Testis (tissue), 2 donors: ENCODE measurements at regions not wholly inside any gene's neighbourhood (a gene's known extent, or its start where the extent isn't known, plus 50 kb on each side); places are given as distances from the start of the nearest gene placed in this dataset.
"Not testable (repeated sequence)": the region's sequence is repeated elsewhere in the genome, so short reads cannot be mapped to it uniquely, and the experiment has no call there.

Experiments
- DNase-seq: peaks from one replicate; pipeline ENCODE4 v3.0.0-alpha.2; 2019
- H3K27ac ChIP-seq, 2 donors: fragments of 200-600 bp; sonication (generic); one replicate each; pipeline ENCODE4 v1.5.1; 2019
- H3K27me3 ChIP-seq: fragments of 200-600 bp; sonication (generic); one replicate; pipeline ENCODE4 v1.5.1; 2019
- H3K36me3 ChIP-seq: fragments of 200-600 bp; sonication (generic); one replicate; pipeline ENCODE4 v1.5.1; 2017; ENCODE audit warnings: low read depth; ENCODE audit errors: missing control alignments
- H3K4me1 ChIP-seq: fragments of 200-600 bp; sonication (generic); one replicate; pipeline ENCODE4 v1.5.1; 2019
- H3K4me3 ChIP-seq, 2 donors: fragments of 200-600 bp; sonication (generic); one replicate each; pipeline ENCODE4 v1.5.1; 2017 to 2019
- H3K9me3 ChIP-seq: fragments of 200-600 bp; sonication (generic); one replicate; pipeline ENCODE4 v1.5.1; 2017
- POLR2A ChIP-seq: fragments of 450-650 bp; IDR thresholded peaks from one replicate; pipeline ENCODE4 v1.6.1; 2017; ENCODE audit warnings: antibody characterized with exemption, mild to moderate bottlenecking, moderate library complexity
- WGBS, 2 donors: methylation state at CpG; one replicate each; pipeline ENCODE4 v1.1.5; 2018; 5-methylcytosine and 5-hydroxymethylcytosine counted together
- intact Hi-C: fragments of 100-400 bp; cut with DNase I; formaldehyde crosslinking; loops from one replicate; pipeline ENCODE4 v1.15.1; 2023; ENCODE audit warnings: low total_unique reads
- TF ChIP-seq, protein P1 (sequence below), 3 experiments: fragments of 450-650 bp in 2 of 3; fragments of 200-600 bp in 1 of 3; sonication (generic) in 1 of 3; IDR thresholded peaks; one replicate each; pipeline ENCODE4 v1.5.1; 2016 to 2019; ENCODE audit warnings: antibody characterized with exemption in 3 of 3, mild to moderate bottlenecking in 2 of 3, moderate library complexity in 1 of 3

DNA sequence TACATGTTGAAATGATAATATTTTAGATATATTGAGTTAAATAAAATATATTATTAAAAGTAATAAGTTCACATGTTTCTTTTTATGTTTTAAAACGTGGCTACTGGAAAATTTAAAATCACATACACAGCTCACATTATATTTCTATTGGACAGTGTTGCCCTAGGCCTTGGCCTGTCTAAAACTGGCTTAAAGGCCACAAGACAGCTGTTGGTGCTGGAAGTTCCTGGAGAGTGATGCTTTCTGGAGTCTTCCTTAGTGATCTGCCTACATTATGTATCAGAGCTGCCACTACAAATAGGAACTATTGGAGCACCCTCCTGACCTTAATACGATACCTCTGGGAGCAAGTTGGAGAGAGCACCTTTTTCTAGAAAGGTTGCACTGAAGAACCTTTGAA, 254.1 kb upstream of the C2CD4B start:
- Histone ChIP-seq H3K4me3 (no peak overlapping the region), H3K4me1 (no peaks in the 10 kb centered on the region), H3K27me3 (no peaks in the 10 kb centered on the region), H3K36me3 (no peaks in the 10 kb centered on the region), H3K27ac (no peak overlapping the region), H3K9me3 (no peaks in the 10 kb centered on the region)
- WGBS, 2 donors, result 50 to 65% methylated on average over 2 of the region's 2 CpGs
- no peak for DNase-seq
- no peak for TF ChIP-seq POLR2A
- TF ChIP-seq, protein P1, sequence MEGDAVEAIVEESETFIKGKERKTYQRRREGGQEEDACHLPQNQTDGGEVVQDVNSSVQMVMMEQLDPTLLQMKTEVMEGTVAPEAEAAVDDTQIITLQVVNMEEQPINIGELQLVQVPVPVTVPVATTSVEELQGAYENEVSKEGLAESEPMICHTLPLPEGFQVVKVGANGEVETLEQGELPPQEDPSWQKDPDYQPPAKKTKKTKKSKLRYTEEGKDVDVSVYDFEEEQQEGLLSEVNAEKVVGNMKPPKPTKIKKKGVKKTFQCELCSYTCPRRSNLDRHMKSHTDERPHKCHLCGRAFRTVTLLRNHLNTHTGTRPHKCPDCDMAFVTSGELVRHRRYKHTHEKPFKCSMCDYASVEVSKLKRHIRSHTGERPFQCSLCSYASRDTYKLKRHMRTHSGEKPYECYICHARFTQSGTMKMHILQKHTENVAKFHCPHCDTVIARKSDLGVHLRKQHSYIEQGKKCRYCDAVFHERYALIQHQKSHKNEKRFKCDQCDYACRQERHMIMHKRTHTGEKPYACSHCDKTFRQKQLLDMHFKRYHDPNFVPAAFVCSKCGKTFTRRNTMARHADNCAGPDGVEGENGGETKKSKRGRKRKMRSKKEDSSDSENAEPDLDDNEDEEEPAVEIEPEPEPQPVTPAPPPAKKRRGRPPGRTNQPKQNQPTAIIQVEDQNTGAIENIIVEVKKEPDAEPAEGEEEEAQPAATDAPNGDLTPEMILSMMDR (IDR thresholded peaks at IDR 0.05), result no peak
- intact Hi-C loops, result no loop called here

DNA sequence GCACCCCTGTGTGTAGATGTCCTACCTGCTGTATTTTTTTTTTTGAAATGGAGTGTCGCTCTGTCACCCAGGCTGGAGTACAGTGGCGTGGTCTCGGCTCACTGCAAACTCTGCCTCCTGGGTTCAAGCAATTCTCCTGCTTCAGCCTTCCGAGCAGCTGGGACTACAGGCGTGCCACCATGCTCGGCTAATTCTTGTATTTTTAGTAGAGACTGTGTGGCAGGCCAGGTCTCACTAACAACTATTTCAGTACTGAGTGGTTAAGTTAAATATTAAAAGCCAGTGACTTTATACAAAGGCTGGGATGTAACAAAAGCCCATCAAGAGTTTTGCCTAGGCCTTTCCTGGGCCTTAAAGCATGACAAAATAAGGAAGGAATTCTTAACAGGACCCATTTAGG, 255.3 kb upstream of the C2CD4B start:
- DNase-seq, intact Hi-C loops, H3K4me1 ChIP-seq, H3K36me3 ChIP-seq, H3K27me3 ChIP-seq, H3K27ac ChIP-seq, H3K4me3 ChIP-seq, H3K9me3 ChIP-seq: not testable (repeated sequence)
- 92 to 96% methylated on average over 6 of the region's 6 CpGs for WGBS, 2 donors

DNA sequence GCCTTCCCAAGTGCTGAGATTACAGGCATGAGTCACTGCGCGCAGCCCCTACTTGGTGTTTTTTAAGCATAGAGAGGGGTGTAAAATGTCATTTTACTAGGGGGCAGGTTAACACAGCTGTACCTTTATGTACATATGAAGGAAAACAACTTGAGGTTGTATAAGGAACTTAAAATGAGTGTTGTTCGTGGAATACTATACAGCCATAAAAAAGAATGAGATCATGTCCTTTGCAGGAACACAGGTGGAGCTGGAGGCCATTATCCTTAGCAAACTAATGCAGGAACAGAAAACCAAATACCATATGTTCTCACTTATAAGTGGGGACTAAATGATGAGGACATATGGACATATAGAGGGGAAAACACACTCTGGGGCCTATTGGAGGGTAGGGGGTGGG, 256.2 kb upstream of the C2CD4B start:
- Histone ChIP-seq H3K36me3 (no peaks in the 10 kb centered on the region), H3K4me3 (no peak overlapping the region), H3K9me3 (no peaks in the 10 kb centered on the region), H3K4me1 (no peaks in the 10 kb centered on the region), H3K27ac (no peak overlapping the region), H3K27me3 (no peaks in the 10 kb centered on the region)
- no peak for DNase-seq
- no peak for TF ChIP-seq POLR2A
- TF ChIP-seq, protein P1 (IDR thresholded peaks at IDR 0.05), result no peak
- WGBS, 2 donors, result 95 to 100% methylated on average over 3 of the region's 3 CpGs
- intact Hi-C loops, result no loop called here

DNA sequence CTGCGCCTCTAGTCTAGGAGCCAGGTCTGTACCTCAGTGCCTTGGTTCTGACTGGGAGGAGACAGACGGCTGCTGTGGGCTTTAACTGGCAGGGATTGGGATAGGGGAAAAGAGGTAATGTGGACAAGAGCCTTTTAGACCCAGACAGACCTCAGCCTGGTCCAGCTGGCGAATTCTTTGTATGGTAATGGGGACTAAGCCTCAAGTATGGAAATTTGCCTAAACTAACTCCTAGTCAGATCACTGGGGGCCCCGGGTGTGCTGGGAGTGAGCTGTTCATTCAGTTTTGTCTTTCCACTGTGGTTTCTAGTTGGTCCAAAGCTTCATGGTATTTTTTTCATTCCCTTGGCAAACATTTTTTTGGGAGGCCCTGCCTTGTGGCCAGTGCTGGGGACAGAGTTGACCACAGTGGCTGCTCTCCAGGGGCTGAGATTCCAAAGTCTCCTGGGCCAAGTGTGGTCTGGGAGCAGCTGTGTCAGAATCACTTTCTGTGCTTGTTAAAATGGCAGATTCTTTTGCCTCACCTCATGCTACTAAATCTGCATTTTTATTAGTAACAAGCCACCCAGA, 261.4 kb upstream of the C2CD4B start:
- TF ChIP-seq POLR2A, result no peak
- TF ChIP-seq, protein P1 (IDR thresholded peaks at IDR 0.05), result no peak
- Histone ChIP-seq H3K4me1 (no peaks in the 10 kb centered on the region), H3K9me3 (no peaks in the 10 kb centered on the region), H3K27me3 (no peaks in the 10 kb centered on the region), H3K27ac (no peak overlapping the region), H3K36me3 (no peaks in the 10 kb centered on the region), H3K4me3 (no peak overlapping the region)
- WGBS, 2 donors, result 75 to 89% methylated on average over 4 of the region's 4 CpGs
- intact Hi-C loops, result no loop called here
- no peak for DNase-seq

DNA sequence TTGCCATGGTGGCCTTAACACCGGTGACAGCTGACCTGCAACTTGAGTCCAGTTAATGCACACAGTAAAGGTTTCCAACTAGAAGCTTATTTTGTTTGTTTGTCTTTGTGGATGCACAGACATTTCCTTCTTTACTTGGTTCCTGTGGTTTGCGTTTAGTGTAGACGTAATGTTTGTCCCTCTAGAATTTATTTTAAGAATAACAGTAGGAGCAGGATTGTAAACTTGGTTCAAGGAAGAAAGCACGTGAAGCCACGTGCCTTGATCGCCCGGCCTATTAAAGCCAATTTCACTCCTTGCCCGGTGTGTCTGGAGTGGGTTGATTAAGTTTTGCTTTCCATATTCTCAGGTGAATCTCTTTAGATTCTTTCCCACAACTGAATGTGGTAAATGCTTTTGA, 263.2 kb upstream of the C2CD4B start:
- 96% methylated on average over 8 of the region's 8 CpGs for WGBS, 2 donors

More for the DNA sequence above, 263.2 kb upstream of the C2CD4B start:
- Histone ChIP-seq H3K36me3 (no peaks in the 10 kb centered on the region), H3K4me3 (no peak overlapping the region), H3K27me3 (no peaks in the 10 kb centered on the region), H3K9me3 (no peaks in the 10 kb centered on the region), H3K27ac (no peak overlapping the region), H3K4me1 (no peaks in the 10 kb centered on the region)
- TF ChIP-seq, protein P1 (IDR thresholded peaks at IDR 0.05), result no peak
- TF ChIP-seq POLR2A, result no peak
- intact Hi-C loops, result no loop called here
- DNase-seq, result no peak
